Esophagus muscularis mucosa (tissue), 3 donors: ENCODE measurements at regions not wholly inside any gene's neighbourhood (a gene's known extent, or its start where the extent isn't known, plus 50 kb on each side); places are given as distances from the start of the nearest gene placed in this dataset.

ENCODE experiments used
- POLR2A ChIP-seq: fragments of 450-650 bp; IDR thresholded peaks from one replicate; pipeline ENCODE4 v1.6.1; 2017; ENCODE audit warnings: antibody characterized with exemption, moderate library complexity, mild to moderate bottlenecking, low read depth
- POLR2AphosphoS5 ChIP-seq, 2 donors: sonication (generic); formaldehyde crosslinking; IDR thresholded peaks; one replicate each; pipeline ENCODE4 v1.6.1; 2017; ENCODE audit warnings: antibody characterized with exemption in 2 of 2
- TF ChIP-seq, protein P1 (sequence below), 3 experiments: fragments of 200-600 bp in 2 of 3; fragments of 450-650 bp in 1 of 3; sonication (generic) in 2 of 3; IDR thresholded peaks; one replicate each; pipeline ENCODE4 v1.5.1; 2017 to 2019; ENCODE audit warnings: antibody characterized with exemption in 3 of 3, mild to moderate bottlenecking in 2 of 3, moderate library complexity in 1 of 3

- TF ChIP-seq, protein P1, sequence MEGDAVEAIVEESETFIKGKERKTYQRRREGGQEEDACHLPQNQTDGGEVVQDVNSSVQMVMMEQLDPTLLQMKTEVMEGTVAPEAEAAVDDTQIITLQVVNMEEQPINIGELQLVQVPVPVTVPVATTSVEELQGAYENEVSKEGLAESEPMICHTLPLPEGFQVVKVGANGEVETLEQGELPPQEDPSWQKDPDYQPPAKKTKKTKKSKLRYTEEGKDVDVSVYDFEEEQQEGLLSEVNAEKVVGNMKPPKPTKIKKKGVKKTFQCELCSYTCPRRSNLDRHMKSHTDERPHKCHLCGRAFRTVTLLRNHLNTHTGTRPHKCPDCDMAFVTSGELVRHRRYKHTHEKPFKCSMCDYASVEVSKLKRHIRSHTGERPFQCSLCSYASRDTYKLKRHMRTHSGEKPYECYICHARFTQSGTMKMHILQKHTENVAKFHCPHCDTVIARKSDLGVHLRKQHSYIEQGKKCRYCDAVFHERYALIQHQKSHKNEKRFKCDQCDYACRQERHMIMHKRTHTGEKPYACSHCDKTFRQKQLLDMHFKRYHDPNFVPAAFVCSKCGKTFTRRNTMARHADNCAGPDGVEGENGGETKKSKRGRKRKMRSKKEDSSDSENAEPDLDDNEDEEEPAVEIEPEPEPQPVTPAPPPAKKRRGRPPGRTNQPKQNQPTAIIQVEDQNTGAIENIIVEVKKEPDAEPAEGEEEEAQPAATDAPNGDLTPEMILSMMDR (IDR thresholded peaks at IDR 0.05): no peak
- TF ChIP-seq POLR2AphosphoS5 (IDR thresholded peaks at IDR 0.05) (no peak), POLR2A (no peak)
Observed at GRCh38 chr5:165525271-165525670, 2019.9 kb downstream of the MAT2B start.
